HG03175 (cell line): ENCODE measurements at regions not wholly inside any gene's neighbourhood (a gene's known extent, or its start where the extent isn't known, plus 50 kb on each side); places are given as distances from the start of the nearest gene placed in this dataset.

ENCODE experiments used
- ATAC-seq: cut with Tn5 transposase; IDR thresholded peaks from one replicate; pipeline ENCODE4 v1.9.1; 2021; ENCODE audit warnings: mild to moderate bottlenecking, moderate library complexity; ENCODE audit not compliant: unreplicated experiment

DNA sequence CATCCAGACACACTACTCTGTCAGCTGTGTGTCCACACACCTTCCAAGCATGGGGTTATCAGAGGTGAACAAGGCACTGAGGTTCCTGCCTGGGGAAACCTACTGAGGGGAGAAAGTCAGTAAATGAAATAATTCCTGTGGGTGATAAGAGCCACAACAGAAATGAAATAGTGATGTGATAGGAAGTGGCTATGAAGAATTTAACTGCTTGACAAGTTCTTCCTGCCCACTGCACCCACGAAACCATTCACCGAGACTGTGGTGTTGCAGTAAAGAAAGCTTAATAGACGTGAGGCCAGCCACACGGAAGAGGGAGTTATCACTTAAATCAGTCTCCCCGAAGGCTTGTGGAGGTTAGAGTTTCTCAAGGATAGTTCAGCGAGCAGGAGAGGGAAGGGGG, 353.1 kb downstream of the UQCRFS1 start:
- no peak for ATAC-seq

DNA sequence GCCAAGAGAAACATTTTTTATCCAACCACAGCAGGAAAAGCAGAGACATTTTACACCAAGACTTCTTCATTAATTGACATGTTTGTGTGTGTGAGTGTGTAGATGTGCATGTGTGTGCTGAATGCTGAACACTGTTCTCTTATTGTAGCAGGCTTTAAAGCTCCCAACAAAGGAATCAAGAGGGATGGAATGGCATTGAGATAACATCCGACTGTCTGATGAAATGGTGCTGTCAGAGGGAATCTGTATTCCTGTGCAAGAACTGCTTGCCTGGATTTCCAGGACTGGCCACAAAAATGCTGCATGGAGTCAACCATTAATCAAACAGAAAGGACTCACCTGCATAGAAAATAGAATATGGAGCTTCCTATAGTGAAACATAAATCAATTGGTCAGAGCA, 354.0 kb downstream of the UQCRFS1 start:
- no peak for ATAC-seq

DNA sequence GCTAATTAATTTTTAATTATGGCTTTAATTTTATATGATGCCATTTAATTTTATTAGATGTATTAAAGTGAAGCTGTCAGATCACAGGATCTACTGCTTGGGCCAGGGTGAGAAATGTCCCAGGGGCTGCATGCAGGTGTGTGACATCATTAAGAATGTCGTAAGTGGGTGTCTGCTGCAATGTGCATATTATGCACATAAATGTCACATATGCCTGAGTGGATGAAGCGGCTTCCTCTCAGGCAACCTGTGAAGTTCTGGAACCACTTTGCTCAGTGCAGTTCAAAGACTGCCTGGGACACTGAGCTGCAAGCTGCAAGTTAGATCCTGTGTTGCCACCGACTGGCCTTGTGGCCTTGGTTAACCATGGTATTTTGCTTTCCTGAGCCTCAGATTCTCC, 355.0 kb downstream of the UQCRFS1 start:
- no peak for ATAC-seq

DNA sequence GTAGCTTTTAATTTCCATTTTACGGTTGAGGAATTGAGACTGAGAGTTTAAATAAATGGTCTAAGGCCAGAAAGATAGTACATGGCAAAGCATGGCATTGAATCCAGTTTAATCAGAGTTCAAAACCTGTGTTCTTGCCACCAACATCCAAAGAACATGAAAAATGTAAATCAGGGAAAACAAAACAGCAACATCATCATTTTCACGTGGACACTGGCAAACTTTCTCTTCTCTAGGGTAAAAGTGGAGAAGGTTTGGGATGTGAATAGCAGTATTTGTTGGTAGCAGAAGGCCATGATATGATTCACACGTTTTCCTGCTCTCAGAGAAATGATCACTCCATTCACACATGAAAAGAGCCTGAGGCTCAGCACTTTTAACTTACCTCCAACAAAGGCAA, 357.7 kb downstream of the UQCRFS1 start:
- no peak for ATAC-seq

DNA sequence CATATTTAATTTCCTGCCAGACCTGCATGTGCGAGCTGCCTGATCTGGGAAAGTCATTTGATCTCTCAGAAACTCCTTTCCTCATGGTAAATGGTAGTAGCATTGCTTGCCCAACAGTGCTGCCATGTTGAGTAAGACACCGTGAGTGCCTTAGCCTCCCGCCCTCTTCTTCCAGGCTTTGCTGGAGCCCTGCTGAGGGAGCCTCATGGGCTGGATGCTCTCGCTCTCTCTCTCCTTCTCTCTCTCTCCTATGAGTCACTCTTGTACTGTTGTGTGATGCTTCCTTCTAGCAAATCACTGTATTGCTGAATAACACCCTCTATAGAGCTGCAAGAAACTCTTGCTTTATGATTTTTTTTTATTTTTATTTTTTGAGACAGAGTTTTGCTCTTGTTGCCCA, 365.5 kb downstream of the UQCRFS1 start:
- ATAC-seq: no peak

DNA sequence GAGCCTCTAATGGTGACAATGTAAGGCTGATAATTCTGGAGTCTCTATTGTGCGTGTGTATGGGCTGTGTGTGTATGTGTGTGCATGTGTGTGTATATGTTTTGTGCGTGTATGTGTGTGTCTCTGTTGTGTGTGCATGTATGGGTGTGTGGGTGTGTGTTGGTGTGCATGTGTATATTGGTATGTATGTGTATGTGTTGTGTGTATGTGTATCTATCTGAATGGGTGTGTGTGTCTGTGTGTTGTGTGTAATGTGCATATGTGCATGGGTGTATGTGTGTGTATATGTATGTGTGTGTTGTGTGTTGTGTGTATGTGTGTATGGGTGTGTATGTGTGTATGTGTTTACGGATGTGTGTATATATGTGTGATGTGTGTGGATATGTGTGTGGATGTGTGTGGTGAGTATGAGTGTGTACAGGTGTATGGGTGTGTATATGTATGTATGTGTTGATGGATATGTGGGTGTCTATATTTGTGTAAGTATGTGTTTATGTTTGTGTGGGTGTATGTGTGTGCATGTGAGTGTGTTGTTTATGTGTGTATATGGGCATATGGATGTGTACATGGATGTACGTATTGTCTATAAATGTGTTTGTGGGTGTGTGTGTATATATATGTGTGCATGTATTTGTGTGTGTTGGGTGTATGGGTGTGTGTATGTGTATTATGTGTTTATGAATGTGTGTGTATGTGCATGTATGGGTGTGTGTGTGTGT, 366.7 kb downstream of the UQCRFS1 start:
- no peak for ATAC-seq

DNA sequence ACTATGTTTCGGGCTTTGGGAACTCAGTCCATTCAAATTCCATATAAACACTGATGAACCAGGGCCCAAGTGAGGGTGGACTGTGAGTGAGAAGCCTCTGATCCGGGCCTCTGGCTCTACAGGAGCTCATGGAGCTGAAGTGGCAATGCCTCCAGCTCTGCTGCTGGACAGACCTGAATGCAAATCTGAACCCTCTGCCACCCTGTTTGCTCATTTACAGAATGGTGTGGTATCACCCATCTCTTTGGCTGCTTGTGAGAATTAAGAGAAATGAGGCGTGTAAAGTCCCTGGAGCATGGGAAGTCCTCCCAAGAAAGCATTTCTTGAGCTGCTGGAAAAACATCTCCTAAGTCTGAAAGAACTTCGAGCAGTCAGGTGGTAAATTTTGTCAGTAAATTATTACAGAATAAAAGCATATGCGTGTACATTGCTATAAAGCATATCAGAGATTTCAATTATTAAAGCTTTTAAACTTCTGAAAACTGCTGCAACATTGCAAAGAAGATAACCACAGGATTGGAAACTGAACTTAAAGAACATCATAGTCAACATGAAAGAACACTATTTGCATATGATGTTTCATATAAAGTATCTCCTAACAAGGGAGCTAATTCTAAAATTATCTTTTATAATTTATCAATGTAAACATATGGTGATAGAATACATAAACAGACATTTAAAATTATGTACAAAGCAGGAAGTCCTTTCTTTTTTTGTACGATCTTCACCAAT, 369.0 kb downstream of the UQCRFS1 start:
- no peak for ATAC-seq

DNA sequence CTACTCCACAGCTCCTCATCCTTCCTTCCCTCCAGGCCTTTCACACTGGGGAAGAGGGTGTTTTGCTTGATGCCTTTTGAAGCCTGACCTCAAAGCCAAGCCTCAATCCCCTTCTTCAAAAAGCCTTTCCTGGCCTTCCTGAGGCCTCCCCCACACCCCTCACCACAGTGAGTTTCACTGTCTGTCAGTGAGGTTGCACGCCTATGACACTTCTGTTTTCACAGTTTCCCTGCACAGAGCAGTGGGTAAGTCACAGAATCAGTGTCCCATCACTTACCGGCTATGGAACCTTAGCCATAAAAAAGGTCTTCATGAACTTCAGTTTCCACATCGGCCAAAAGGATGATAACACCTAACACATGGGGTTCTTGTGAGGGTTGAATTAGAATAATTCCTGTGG, 371.4 kb downstream of the UQCRFS1 start:
- ATAC-seq: no peak

DNA sequence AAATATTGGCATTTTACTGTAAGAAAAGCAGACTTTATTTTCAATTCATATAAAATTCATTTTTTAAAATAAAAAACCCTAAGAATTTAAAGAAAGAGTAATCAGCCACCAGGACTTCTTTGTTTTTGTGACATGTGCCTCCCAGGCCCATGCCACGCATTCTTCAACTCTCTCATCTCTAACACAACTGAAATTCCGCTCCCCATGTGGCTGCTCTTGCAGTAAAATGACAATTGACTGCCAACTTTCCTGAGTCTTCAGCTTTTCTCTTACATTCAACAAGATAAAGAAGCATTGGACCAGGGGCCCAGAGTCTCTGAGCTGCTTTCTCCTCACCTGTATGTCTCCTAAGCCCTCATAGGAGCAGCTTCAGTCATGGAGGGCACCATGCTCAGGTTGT, 372.1 kb downstream of the UQCRFS1 start:
- ATAC-seq: no peak

DNA sequence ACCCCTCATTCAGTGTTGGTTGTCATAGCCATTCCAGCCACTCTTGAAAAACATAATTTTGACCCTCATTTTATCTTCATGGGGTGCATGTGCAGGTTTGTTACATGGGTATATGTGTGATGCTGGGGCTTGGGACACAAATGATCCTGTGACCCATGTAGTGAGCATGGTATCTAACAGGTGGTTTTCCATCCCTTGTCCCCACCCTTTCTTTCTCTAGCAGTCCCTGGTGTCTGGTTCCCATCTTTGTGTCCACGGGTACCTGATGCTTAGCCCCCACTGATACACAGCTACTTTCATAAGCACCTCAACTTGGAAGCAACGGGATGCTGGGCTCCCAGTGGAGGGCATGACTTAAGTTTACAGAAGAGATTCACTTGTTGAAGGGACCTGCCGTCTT, 373.5 kb downstream of the UQCRFS1 start:
- ATAC-seq: no peak

DNA sequence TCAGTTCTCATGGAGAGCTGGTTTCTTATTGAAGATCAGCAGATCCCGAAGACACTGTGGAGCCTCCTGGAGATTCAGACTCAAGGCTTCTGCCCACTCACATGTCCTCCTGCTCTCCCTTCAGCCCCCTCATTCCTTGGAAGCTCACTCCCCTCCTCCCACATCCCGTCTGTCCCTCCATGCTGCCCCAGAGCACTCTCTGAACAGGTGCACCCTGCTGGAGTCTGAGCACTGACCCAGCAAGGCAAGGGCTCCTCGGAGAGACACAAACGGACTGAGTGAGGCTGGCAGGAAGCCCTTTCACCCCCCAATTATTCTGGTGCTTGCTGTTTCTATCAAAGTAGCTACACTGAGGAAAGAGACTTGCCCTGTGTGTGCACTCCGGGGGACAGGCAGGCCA, 374.0 kb downstream of the UQCRFS1 start:
- no peak for ATAC-seq

DNA sequence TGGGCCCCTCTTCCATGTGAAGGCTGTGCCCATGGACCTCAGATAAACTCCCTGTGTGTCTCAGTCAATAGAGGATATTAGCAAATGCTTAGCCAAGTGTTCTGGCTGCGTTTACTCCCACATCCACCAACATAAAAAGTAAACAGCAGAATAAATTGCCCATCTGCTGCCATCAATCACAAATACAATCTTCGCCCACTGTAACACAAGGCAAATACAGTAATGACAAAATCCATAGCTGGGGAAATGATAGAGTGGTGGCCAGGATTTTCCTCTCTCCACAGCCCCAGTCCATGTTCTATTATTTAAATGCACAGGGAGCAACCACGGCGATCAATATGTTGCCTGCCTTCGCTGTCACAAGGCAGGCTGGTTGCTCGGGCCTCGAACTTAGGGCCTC, 376.5 kb downstream of the UQCRFS1 start:
- no peak for ATAC-seq

DNA sequence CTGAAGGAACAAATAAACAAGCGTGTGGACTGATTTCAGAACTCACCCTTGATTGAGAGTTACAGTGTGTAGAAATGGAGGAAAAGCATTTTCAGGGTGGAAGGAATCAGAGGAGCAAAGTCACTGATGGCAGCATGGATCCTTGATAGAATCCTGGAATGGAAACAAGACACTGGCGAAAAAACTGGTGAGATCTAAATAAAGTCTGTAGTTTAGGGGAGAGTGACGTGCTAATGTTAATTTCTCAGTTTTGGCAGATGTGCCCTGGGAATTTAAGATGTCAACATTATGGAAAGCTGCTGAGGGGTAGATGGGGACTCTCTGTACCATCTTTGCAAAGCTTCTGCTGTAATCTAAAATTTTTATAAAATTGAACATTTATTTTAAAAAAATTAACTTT, 378.0 kb downstream of the UQCRFS1 start:
- no peak for ATAC-seq

DNA sequence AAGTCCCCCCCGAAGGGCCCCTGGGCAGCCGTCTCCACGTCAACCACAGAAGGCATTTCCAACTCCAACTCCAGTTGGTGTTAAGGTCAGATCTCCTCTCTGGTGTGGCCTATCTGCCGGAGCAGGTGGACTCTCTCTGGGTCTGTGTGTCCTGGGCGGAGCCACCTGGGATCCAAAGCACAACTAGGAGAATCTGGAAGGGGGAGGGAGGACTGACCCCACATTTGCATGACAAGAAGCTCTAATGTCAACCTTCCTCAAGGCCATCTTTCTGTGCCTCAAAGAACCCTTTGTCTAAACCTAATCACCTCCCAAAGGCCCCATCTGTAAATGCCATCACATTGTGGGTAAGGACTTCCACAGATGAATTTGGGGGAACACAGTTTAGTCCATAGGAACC, 381.5 kb downstream of the UQCRFS1 start:
- ATAC-seq: no peak

DNA sequence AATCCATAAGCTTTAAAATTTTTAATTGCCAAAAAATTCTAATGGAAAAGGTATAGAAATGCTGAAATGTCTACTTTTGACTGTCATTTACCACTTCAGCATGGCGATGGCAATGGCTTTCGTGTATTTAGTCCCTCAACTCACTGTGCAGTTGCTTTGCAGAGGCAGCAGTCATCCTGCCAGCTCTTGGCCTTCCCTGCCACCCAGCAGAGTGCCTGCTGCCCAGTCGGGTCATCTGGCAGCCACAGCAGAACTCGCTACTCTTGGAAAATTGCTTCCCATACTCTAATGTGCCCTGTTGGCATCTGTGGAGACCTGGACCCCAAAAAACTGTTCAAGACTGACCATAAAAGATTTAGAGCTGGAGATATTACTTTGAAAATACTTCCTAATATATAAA, 383.2 kb downstream of the UQCRFS1 start:
- no peak for ATAC-seq

DNA sequence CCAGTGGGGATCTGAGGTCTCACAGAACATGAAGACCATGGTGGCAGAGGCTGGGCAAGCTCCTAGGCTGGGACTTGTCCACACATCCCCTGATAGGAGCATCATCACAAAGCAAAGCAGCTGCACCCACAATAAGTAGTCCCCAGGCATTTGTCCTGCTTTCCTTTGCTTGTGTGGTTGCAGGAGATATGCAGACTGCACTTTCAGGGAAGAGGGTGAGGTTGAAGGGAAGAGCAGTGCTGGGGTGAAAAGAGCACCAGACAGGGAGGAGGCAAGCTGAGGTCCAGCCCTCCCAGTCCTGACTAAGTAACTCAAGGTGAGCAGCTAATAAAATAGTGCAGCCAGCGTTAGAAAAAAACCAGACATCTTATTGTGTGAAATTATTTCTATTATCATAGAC, 383.6 kb downstream of the UQCRFS1 start:
- ATAC-seq: no peak

DNA sequence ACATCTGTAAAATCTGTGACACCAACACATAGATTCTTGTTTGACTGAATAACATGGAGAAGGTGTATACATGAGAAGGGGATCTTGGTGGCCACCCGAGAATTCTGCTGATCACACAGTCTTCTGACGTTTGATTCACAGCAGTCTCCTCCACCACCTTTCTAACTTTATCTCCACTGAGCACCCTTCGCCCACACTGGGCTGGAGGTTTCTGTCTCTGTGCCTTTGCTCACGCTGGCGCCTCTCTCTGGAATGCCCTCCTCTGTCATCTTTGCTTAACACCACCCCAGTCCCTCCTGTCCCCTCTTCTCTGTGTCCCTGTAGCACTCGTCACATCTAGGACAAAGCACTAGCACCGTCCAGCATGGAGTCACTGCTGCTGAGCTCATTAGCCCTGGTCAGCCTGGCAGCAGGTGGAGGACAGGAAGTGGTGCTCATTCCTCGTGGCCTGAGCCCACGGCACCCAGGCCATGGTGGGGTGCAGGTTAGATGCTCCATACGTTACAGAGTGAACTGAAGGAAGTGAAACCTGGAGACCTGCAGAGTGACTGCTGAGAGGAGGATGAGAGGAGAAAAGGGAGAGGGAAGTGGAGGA, 384.6 kb downstream of the UQCRFS1 start:
- no peak for ATAC-seq

DNA sequence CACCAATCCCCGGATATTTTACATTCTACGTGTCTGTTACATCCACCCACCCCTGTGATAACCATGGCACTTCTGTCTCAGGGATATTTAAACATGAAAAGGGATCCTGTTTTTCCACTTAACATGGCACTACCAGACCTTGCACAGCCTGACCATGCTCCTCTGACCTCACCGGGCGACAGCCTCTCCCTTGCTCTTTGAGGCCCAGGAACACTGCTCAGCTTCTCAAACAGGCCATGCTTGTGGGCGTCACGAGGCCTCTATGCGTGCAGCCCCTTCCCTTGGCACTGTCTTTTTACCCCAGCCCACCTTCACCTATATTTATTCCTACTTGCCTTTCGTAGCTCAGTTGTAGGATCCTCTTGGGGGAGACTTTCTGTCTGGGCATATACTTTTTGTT, 385.6 kb downstream of the UQCRFS1 start:
- no peak for ATAC-seq

DNA sequence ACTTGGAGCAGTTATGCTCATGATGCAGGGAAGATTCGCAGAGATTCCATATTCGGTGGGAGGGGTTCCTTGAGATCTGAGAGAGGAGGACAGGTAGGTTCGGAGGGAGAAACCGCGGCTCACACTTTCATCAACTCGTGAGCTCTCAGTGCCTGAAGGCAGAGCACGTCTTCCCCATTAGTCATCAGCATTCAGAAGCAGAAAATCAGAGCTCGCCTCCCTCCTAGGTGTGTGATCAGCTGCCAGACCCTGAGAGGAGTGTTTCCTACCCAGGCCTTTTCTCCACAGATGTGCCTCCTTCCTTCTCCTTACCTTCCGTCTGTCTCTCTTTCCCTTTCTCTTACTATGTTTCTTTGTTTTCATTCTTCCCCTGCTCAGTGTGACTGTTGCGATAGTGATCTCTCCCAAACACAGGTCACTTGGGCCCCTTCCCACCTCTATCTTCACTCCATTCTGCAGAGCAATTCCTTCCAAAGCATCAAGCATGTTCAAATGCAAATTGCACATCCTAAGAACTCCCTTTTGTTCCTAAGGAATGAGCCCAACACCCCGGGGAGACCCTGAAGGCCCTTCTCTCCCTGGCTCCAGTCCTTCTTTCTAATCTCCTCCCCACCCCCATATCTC, 389.5 kb downstream of the UQCRFS1 start:
- no peak for ATAC-seq

DNA sequence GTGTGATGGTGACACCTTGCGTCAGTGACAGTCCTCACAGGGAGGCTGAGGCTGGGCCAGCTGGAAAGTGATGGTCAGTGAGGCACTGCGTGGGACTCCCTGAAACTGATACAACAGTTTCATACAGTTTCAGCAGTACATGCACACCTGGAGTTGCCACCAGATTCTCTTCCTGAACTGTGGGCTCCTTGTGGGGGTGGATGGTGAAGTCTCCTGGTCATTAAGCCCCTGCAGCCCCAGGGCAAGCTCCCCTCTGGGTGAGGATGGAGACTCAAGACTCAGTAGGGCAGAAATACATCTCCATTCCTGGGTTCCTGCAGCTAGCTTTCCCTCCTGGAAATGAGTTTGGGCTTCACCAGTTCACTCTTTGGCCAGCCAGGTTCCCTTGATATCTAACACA, 392.7 kb downstream of the UQCRFS1 start:
- no peak for ATAC-seq

DNA sequence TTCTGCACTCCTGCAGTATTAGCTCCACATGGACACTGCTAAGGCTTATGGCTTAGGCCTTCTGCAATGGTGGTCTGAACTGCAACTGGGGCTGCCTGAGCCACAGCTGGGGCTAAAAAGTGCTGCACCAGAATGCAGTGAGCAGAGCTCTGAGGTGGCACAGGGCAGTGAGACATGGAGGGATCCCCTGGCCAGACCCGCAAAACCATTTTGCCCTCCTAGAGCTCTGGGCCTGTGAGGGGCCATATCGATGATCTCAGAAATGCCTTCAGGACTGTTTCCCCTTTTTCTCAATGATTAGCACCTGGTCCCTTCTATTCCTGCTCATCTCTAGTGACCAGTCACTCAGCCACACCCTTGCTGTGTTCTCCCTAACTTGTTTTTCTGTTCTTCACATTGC, 397.7 kb downstream of the UQCRFS1 start:
- ATAC-seq: no peak

DNA sequence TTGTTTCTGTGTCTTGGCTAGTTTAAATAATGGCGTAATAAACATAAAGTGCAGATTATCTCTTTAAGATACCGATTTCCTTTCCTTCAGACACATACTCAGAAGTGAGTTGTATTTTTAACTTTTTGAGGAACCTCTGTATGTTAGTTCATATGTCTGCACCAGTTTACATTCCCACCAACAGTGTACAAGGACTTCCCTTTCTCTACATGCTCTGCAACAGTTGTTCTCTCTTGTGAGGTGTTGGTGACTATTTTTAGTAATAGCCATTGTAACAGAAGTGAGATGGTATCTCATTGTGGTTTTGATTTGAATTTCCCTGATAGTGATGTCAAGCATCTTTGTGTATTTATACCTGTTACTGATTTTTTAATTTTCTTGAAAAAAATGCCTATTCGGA, 418.6 kb downstream of the UQCRFS1 start:
- no peak for ATAC-seq
